Central memory CD4-positive, alpha-beta T cell (primary cell): ENCODE measurements at regions not wholly inside any gene's neighbourhood (a gene's known extent, or its start where the extent isn't known, plus 50 kb on each side); places are given as distances from the start of the nearest gene placed in this dataset.

ENCODE experiments used
- DNase-seq: peaks from one replicate; pipeline ENCODE4 v3.0.0; 2022

DNA sequence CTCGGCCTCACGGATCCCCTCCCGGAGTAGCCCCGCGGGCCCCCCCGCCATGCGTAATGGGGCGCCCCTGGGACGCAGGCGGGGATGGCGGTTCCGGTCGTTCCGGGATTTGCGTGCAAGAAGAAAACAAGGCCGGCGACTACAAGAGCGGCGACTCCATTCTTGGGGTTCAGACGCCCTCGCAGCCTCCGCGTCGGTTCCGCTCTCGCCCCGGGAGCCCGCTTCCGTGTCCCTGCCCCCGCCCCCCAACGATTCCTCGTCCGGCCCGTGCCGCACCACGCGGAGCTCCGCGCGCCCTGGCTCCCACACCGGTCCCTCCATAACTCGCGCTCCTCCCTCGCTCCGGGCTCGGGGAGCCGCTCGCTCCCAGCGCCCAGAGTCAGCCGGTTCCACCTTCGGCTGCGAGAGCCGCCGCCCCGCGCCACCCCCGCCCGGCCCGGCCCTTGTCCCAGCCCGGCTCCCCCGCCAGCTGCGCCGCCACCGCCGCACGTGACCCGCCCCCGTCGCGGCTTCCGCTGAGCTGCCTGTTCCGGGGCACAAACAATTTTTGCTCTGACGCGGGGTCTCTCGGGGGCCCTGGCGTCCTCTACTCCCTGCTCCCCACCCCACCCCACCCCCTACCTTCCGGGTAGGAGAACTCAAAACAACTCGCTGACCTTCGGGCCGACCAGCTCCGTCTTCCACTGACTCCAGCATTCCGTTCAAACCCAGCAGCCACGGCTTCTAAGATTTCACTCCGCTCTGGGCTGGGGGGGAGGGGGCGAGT, 78.8 kb upstream of the BCOR start:
- peak; percentile 78 for DNase-seq

DNA sequence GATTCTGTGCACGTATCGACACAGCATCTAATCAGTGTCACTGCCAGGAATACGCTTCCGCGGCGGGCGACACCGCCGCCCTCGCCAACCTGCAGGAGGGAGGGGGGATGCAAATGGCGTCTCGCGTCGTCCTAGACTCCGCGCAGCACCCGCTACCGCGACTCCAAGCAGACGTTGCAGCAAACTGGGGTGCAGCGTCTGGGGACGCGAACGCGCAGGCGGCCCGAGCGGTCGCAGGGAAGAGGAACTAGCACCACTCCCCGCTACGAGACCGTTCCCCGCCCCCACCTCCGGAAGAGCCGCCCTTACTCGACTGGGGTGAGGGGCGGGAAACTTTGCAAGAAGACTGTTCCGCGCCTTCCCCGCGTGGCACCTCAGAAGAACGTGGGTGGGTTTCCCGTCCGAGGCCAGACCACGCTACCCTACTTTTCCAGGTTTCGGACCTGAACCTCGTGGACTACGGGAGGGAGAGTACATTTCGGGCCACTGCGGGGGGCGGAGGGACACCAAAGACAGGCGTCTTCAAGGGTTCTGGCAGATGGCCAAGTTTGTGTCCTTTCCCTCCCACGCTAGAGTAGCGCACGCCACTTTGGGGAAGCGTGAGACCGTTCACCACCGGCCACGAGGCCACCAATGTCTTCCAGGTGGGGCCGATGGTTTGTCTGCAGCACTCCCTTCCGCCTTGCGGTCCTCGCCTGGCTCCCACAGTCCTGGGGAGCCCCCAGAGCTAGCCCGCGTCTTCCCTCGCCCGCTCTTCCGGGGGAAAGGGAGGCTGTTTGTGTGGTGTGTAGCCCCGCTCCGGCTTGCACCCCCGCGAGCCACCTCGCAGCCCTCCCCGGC, 78.0 kb upstream of the BCOR start:
- peak; percentile 83 for DNase-seq

DNA sequence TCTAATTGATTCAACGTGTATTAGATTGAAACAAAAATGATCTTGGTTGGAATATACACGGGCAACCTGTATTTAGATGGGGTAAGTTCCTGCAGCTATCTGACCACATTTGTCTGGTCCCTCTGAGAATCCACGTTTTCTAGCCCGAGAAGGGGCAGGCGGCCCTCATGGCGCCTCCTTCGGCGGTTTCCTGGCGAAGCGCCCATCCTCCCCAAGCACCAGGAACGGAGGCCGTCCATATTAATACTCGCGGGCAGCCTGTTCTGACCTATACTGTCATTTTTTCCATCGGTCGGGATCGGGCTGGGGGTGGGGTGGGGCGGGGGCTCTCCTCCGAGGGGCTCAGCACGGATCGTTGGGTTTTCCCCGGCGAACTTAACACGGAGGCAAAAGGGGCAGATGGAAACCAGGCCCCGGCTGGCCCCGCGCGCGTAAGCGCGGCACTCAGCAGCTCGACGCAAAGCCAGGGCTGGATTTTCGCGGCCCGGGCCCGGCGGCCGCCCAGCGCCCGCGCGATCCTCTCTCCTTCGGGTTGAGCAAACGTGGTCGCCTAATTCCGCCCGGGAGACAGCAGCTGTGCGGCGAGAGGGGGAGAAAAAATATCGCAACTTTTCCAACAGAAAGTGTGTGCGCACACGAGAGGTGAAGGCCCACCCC, 77.2 kb upstream of the BCOR start:
- no peak for DNase-seq

DNA sequence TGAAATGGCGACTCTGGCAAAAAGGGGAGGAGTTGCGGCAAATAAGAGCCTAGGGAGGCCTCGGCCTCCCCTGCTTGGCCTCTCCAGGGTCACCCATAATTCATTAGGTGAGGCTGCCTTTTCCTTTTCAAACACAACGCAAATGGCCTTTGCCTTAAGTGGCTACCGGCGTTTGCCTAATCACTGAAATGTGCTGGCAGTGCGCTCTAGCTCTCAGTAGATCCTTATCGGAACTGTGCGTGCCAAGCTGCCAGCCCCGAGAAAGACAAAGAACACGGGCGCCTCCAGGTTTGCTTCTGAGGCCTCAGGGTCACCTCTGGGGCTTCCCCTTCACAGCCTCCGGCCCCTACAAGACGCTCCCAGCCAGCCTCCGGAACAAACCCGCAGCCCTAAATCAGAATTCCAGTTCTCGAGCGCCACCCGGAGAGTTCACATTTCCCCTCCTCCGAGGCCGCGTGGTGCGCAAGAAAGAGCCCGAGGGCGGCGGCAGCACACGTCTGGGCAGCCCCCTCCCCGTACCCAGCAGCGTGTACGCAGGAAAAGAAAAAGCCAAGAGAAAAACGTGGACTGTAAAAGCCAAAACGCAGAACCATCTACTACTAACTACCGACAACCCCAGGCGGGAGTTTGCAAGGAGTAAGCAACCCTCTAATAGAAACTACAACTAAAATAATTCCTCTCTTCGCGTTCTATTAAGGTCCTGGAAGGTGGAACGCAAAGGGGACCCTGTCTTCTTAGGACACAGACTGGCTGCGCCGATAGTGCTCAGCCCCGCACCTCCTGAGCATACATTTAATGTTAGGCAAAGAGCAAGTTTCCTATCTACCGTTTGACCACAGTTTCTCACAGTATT, 76.5 kb upstream of the BCOR start:
- peak; percentile 45 for DNase-seq

DNA sequence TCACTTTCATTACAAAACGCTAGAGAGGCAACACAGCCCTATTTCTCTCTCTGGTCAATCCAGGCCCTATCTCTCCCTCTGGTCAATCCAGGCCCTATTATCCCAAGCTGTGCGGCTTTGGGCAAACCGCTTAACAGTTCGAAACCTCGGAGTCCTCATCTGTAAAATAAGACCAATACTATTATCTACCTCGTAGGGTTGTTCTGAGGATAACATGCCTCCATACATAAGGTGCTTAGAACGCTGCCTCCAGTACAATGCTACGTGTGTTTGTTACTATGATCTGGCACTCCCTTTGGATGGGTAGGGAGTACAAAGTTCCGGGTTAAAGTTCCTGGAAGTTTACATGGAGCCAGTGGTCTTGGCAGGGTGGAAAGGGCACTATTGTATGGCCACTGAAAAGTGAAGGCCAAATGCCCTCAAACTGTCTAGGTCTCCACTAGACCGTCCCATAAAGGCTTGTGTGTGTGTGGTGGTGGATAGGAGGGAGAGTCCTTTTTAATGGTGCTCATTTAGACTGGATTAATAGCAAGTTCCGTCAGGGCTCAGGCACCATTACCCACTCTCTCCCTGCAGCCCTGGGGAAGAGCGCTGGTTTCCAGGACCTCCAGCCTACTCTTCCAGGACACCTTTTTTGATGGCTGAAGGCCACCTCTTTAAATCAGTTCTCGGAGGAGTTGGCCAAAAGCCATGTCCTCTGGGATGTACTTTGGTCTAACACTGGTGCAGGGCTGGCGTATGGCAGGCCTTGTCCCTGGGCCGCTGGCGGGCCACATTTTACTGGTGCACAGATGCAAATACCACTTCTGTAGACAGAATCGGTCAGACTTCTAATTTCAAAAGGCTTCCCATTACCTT, 75.6 kb upstream of the BCOR start:
- no peak for DNase-seq

DNA sequence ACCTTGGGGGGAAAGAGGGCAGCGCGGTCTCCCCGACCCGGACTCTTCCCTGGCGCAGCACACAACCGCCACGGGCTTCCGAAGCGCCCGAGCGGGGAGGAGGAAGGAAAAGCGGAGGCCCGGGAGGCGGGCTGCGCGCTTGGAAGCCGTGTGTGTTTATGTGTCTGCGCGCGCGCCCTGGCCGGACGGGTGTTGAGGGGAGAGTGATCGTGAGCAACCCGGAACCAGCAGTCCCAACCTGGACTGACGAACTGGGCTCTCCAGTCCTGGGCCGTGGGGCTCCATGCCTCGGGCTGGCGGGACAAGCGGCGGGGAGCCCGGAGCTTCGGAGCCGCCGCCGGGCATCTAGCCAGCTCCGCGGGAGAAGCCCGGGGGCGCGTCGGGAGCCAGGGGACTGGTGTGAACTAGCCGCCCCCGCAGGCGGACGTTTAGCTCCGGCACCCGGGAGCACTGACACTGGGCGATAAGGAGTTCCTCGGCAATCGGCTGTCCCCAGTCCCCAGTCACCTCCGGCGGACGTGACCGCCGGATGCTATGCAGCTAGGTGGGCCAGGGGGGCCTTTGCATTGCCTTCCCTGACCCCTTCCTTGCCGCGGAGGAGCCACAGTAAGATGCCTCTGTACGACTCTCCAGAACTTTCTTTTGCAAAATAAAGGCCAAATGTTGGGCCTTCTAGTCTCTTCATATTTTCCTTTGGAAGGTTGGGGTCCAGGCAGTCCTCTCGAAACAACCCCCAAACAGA, 74.8 kb upstream of the BCOR start:
- no peak for DNase-seq

DNA sequence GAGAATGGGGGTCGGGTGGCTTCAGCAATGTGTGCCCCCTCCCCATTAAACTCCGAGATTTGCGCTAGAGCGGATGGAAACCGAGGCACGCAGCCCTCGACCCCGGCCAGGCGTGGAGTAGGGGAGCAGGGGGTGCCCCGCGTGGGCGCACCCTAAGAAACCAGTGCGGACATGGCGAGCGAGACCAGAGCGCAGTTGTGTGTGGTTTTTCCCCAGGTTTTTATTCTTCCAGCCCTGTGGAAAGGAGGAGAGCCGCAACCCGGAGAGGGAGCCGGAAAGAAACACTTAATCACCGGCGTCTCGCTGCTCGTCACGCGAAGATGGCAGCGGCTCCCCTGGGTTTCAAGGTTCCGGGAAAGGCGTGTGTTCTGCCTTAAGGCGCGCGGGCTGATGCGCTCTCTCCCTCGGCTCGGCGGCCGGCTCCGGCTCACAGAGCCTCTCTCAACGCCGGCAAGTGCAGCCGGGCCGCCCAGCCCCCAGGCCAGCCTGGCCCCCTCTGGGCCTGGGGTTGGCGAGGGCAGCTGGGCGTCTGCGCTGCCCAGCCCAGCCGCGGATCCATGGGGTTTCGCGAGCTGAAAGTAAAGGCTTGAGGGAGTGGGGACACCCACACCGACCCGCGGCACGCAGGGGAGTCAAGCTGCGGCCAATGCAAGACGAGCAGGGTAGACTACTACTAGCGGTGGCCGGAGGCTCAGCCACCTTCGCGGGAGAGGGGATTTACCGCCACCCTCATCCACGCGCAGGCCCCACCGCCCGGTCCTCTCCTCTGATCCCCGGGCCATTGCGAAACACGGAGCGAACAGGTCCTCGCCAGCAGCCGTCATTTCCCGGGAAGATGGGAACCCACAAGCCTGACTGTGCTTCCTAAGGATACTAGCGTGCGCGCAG, 74.0 kb upstream of the BCOR start:
- DNase-seq: no peak

DNA sequence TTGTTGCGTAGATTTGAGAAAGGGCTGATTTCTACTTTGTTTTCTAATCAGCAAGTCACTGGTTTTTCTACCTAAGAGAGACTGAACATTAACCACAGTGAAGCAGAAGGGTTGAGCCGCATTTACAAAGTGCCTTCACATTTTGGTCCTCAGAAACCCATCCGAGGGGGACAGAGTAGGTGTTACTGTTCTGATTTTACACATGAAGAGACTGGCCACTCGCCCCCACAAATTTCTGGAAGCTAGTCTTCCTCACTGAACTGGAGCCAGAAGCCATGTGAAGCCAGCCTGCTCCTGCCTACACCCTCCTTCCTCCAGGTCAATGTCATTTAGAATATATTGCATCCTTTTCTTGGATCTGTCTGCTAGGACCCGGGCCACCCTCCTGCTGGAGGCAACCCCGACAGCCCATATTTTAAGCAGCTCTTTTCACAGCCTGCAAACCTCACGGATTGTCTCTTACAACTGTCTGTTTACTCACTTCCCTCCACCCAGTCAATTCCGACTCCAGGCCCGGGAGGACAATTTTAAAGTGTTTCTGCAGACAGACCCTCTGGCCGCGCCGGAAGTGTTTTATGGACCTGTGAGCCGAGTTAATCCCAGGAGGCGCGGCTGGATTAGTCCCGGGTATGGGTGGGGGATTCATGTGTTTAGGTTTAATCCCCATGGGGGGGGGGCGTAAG, 73.2 kb upstream of the BCOR start:
- DNase-seq: no peak

DNA sequence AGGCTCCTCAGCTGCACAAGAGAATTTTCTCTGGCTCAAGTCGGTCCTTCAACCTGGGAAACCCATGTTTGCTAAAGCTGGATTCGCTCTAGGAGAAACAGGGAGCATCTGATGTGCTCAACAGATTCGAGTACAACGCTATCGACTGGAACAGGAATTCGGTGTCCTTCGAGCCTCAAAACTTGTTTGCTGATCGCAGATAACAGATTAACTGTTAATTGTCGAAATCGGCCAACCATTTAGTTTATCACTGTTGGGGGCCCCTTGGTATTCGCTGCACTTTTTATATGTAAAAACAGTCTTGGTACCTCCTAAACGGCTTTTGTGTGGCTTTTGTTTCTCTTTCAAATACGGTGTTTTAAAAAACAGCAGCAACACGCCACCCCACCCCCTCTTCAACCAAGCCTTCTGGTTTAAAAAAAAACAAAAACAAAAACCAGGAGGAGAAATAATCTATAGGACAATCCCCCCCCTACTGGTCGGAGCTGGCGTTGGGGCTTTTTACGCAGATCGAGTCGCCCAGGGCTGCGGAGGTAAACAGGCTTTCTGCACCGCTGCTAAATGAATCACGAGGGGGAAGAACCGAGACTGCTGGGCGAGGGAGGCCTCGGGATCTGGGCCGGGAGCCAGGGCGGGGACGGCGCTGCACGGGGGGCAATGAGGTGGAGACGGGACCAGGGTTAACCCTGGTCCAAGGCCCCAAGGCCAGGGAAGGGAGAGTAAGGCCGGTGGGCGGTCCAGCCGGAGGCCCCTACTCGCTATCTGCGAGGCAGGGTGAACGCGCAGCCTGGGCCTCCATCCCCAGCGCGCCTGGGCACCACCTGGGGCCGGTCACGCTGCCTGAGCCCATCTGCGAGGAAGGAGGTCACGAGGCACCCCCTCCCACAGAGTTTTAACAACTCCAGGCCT, 71.7 kb upstream of the BCOR start:
- peak; percentile 78 for DNase-seq

DNA sequence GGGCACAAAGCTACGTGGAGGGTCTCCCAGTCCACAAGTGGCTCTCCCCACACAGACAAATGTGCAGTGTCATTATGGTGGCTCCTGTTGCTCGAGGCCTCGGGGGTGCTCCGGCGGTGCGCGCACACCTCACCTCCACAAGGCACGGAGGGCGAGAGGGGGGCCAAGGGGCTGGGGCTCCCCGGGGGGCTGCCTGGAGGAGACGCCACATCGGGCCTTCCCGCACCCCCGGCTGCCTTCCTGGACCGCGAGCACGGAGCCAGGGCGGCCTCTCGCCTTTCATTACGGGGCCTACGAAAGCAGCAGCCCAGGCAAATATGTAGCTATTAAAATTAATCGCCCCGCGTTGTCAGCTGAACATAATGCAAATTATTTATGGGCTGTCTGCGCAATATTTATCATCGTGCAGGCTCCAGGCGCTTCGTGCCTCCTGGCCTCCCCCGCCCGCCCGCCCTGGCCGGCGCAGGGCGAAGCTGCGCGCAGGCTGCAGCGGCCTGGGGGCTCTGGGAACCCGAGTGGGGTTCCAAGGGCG, 70.8 kb upstream of the BCOR start:
- DNase-seq: no peak

DNA sequence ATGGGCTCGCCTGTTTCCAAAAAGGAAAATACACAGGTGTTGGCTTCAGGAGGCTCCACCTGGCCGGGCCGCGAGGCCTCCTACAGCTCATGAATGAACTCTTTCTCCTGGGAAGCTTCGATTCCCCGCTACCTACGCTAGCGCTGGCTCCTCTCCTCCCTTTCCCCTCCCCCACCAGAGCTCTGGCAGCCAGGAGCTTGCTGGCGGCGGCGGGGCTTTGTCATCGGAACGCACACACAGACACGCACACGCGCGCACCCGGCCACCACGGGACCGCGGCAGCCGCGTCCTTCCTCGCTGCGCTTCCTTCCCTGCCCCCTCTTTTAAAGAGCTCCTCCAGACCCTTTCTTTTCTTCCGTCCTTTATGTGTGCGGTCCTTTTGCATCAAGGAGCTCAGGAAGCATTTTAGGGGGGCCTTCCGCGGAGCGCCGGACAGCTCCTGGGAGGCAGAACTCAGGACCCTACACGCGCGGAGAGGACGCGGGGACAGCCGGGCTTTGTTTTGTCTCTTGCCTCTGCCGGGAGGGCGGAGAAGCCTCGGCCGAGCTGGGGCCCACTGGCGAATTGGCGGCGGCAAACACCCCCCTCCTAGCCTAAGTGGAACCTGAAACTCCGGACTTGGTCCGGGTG, 70.2 kb upstream of the BCOR start:
- no peak for DNase-seq

DNA sequence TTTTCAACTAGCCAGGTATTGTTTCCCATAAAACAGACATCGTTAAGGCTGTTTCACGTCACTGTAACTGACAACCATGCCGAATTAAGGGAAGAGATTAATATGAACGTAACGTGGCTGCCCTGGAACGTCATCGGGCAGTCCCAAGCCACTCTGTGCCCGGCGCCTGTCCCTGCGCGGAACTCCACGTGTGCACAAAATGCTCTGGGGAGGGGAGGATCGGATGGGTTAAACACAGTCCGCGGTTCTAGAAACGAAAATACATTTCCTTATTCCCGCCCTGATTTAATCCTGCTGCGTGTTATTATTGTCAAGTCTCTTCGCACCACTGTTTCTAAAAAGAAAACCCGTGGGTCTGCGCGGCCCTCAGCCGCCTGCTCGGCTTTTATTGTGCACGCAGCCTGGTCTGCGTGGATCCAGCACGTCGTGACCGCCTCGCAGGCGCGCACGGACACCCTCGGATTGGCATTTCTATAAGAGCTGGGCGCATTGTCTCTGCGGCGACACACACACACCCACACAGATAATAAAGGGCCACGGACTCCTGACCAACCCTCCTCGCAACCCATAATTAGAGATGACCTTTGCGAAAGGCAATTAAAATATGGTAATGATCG, 69.6 kb upstream of the BCOR start:
- DNase-seq: no peak

DNA sequence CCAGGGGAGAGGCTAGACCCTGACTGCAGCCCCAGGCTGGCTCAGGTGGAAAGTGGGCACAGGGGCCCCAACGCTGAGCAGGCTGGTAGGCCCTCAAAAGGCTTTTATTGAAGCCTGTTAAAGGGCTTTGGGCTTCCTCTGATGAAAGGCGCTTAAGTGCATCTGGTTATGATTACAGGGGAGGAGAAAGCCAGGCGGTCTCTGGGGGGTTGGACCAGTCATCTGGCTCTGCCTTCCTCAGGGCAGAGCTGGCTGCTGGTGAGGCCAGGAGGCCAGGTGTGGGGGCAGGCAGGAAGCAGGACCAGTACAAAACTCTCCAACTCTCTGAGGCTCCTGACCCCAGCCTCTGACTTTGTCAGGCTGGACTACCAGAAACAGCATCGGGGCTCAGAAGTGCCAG, 68.8 kb upstream of the BCOR start:
- no peak for DNase-seq

DNA sequence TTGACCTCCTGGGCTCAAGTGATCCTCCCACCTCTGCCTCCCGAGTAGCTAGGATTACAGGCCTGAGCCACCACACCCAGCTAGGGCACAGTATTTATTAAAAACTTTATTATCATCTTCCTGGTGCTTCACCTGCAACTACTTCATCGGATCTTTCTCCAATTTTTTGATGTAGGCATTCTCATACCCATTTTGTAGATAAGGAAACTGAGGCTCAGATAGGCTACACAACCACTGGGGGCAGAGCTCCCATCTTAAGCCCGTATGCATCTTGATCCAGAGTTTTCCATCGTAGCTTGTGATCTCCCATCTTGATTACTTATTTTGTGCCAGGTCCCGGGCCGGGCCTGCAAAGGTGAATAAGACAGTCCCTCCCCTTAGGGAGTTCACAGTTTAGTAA, 68.1 kb upstream of the BCOR start:
- DNase-seq: no peak

DNA sequence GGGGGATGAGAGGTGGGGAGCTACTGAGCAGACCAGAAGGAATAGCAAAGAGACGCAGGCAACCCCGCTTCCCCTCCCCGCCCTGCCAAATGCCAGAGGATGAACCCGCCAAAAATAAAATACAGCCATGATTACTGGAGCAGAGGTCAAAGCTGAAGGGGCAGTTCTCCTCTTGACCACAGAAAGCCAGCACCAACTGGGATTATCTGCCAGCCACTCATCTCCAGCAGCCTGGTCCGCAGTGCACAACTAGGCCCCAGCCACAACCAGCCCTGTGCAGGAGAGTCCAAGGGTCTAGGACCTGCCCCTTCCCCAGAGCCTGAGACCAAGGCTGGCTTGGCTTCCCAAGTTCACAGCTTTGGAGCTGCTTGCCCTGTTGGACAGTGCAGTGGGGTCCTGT, 67.4 kb upstream of the BCOR start:
- DNase-seq: no peak

DNA sequence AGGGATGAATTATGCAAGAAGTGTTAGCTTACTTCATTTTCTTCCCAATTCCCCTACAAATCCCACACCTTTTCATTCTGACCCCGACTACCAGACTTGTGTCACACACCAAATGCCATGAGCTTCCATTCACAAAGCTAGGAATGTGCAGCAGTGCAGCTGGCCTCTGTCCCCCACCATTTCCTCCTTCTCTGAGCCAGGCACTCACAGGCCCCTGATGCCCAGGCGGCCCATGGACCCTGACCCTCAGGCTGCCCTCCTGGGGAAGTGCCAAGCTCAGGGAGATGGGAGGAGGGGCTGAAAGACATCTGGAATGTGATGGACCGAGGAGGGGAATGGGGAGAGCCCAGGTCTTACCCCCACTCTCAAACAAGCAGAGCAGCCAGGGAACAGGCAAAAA, 67.0 kb upstream of the BCOR start:
- no peak for DNase-seq
